ENCODE measurements at regions not wholly inside any gene's neighbourhood (a gene's known extent, or its start where the extent isn't known, plus 50 kb on each side); places are given as distances from the start of the nearest gene placed in this dataset.
A peak's percentile ranks its signal among the peaks of the same experiment; 100 is the strongest.

GRCh38 chr13:87393358-87393757 lies 277.8 kb upstream of the SLITRK5 start:
- no peak for DNase-seq (ENCODE audit: low spot score in 2 of 2)
- Histone ChIP-seq H3K4me3 (no peak overlapping the region), H3K9me3 (peaks cover 0 to 2% (median 0%) of the 10 kb centered on the region in 4 donors), H3K27ac (no peak overlapping the region), H3K4me1 (no peaks in the 10 kb centered on the region), H3K27me3 (no peaks in the 10 kb centered on the region), H3K36me3 (no peaks in the 10 kb centered on the region)
- TF ChIP-seq POLR2A (IDR thresholded peaks at IDR 0.05) (no peak), EP300 (IDR thresholded peaks at IDR 0.05) (no peak)
- TF ChIP-seq, protein P1, sequence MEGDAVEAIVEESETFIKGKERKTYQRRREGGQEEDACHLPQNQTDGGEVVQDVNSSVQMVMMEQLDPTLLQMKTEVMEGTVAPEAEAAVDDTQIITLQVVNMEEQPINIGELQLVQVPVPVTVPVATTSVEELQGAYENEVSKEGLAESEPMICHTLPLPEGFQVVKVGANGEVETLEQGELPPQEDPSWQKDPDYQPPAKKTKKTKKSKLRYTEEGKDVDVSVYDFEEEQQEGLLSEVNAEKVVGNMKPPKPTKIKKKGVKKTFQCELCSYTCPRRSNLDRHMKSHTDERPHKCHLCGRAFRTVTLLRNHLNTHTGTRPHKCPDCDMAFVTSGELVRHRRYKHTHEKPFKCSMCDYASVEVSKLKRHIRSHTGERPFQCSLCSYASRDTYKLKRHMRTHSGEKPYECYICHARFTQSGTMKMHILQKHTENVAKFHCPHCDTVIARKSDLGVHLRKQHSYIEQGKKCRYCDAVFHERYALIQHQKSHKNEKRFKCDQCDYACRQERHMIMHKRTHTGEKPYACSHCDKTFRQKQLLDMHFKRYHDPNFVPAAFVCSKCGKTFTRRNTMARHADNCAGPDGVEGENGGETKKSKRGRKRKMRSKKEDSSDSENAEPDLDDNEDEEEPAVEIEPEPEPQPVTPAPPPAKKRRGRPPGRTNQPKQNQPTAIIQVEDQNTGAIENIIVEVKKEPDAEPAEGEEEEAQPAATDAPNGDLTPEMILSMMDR (IDR thresholded peaks at IDR 0.05): no peak

DNA sequence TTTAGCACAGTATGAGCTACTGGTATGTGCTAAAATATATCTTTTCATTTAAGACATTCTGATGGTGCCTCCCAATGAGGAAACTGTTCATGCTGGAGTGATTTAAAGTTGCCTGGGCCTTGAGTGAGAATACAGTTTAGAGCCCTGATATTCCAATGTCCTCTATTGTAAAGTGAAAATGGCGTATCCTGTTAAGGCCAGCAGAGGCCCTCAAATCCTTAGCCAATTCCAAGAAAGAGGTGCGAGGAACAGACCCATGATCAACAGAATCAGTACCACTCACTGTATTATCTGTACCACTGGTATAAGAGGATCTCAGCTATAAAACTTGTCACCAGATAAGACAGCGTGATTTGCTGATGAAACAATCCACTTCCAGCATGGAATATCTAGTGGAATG lies 273.1 kb upstream of the SLITRK5 start:
- Histone ChIP-seq H3K4me3 (no peak overlapping the region), H3K27me3 (no peaks in the 10 kb centered on the region), H3K36me3 (no peaks in the 10 kb centered on the region), H3K9me3 (no peaks in the 10 kb centered on the region), H3K27ac (no peak overlapping the region), H3K4me1 (no peaks in the 10 kb centered on the region)
- 80 to 89% methylated on average over 3 of the region's 3 CpGs for WGBS, 2 donors
- no peak for DNase-seq (ENCODE audit: low spot score in 2 of 2)
- TF ChIP-seq POLR2A (IDR thresholded peaks at IDR 0.05): no peak
- no peak for TF ChIP-seq EP300 (IDR thresholded peaks at IDR 0.05)
- TF ChIP-seq, protein P1 (IDR thresholded peaks at IDR 0.05): peak in 1 of 5 experiments; percentile 6

- WGBS, 2 donors: 49 to 56% methylated on average over 4 of the region's 4 CpGs
- H3K27ac ChIP-seq: no peak overlapping the region
- no peaks in the 10 kb centered on the region for H3K27me3 ChIP-seq
- DNase-seq (ENCODE audit: low spot score in 2 of 2): no peak
- no peak overlapping the region for H3K4me3 ChIP-seq
- no peaks in the 10 kb centered on the region for H3K4me1 ChIP-seq
- TF ChIP-seq, protein P1 (IDR thresholded peaks at IDR 0.05): no peak
- TF ChIP-seq POLR2A (IDR thresholded peaks at IDR 0.05): no peak
- no peak for TF ChIP-seq EP300 (IDR thresholded peaks at IDR 0.05)
- H3K36me3 ChIP-seq: no peaks in the 10 kb centered on the region
- H3K9me3 ChIP-seq: no peaks in the 10 kb centered on the region
Observed at GRCh38 chr13:87403748-87404432, 267.3 kb upstream of the SLITRK5 start.

- no peak overlapping the region for H3K27ac ChIP-seq
- no peaks in the 10 kb centered on the region for H3K27me3 ChIP-seq
- H3K36me3 ChIP-seq: no peaks in the 10 kb centered on the region
- H3K4me1 ChIP-seq: no peaks in the 10 kb centered on the region
- no peak for DNase-seq (ENCODE audit: low spot score in 2 of 2)
- H3K4me3 ChIP-seq: no peak overlapping the region
- no peak for TF ChIP-seq POLR2A (IDR thresholded peaks at IDR 0.05)
- TF ChIP-seq, protein P1 (IDR thresholded peaks at IDR 0.05): no peak
- TF ChIP-seq EP300 (IDR thresholded peaks at IDR 0.05): no peak
- no peaks in the 10 kb centered on the region for H3K9me3 ChIP-seq
Observed at GRCh38 chr13:87426742-87427141, 244.4 kb upstream of the SLITRK5 start.

DNA sequence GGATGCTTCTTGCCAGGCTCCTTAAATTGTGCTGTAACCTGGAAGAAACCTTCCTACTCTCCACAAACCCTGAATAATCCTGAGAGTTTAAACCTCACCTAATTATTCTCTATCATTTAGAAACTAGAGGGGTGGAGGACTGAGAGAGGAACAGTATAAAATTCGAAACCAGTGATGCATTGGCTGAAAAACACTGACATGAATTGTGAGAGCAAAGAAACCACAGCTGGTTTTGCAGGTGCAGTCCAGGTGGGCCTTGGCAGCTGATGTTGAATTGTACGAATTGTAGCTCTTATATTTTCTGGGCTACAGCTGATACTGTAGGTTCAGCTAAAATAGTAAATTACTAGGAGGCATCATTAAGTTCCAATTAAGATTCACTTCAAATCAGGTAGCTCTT lies 227.0 kb upstream of the SLITRK5 start:
- TF ChIP-seq, protein P1 (IDR thresholded peaks at IDR 0.05): no peak
- TF ChIP-seq POLR2A (IDR thresholded peaks at IDR 0.05) (no peak), EP300 (IDR thresholded peaks at IDR 0.05) (no peak)
- peaks cover 0 to 4% (median 0%) of the 10 kb centered on the region in 4 donors for H3K9me3 ChIP-seq
- 56 to 72% methylated on average over 2 of the region's 2 CpGs for WGBS, 2 donors
- no peak for DNase-seq (ENCODE audit: low spot score in 2 of 2)
- H3K36me3 ChIP-seq: no peaks in the 10 kb centered on the region
- H3K4me1 ChIP-seq: no peaks in the 10 kb centered on the region
- H3K27me3 ChIP-seq: no peaks in the 10 kb centered on the region
- H3K4me3 ChIP-seq: no peak overlapping the region
- H3K27ac ChIP-seq: no peak overlapping the region
